Lung microvascular endothelial cell (primary cell): ENCODE measurements at regions not wholly inside any gene's neighbourhood (a gene's known extent, or its start where the extent isn't known, plus 50 kb on each side); places are given as distances from the start of the nearest gene placed in this dataset.
"Not testable (repeated sequence)": the region's sequence is repeated elsewhere in the genome, so short reads cannot be mapped to it uniquely, and the experiment has no call there.

Source experiments
- DNase-seq, 2 donors: peaks; one replicate each; pipeline versions ENCODE4 v3.0.0 to v3.0.0-alpha.2; 2010; ENCODE audit warnings: low read depth in 2 of 2

- DNase-seq, result no peak
Observed at GRCh38 chr11:47928426-47928825, 51.9 kb upstream of the PTPRJ start.

DNA sequence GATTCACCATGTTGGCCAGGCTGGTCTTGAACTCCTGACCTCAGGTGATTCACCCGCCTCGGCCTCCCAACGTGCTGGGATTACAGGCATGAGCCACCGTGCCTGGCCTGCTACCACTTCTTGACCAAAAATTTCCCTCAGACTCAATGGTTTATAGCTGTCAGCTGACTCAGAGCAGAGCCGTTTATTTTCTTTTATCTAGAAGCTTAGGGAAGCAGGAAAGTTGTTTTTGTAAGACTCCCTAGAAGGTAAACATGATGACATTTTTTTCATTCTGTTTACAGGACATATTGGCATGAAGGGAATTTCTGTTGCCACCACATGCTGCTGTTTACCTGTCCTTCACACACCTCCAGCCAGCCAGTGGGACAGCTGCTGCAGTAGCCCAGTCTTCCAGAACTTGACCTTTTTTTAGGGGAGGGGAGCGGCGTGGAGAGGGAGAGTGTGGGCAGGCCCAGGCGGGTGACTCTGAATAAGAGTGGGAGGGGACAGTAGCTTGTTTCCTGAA is 56.1 kb upstream of the PTPRJ start:
- peak in 1 of 2 donors; percentile 37 for DNase-seq

GRCh38 chr11:47923667-47924066 is 56.7 kb upstream of the PTPRJ start:
- DNase-seq, result no peak

GRCh38 chr11:47921080-47921555 is 59.2 kb upstream of the PTPRJ start:
- not testable (repeated sequence) for DNase-seq

GRCh38 chr11:47918882-47919495 is 61.4 kb upstream of the PTPRJ start:
- DNase-seq, result peak in 1 of 2 donors; percentile 51

GRCh38 chr11:47918370-47918690 is 62.0 kb upstream of the PTPRJ start:
- no peak for DNase-seq

- DNase-seq, result peak in 1 of 2 donors; percentile 93
Observed at GRCh38 chr11:47917599-47918369, 62.6 kb upstream of the PTPRJ start.

DNA sequence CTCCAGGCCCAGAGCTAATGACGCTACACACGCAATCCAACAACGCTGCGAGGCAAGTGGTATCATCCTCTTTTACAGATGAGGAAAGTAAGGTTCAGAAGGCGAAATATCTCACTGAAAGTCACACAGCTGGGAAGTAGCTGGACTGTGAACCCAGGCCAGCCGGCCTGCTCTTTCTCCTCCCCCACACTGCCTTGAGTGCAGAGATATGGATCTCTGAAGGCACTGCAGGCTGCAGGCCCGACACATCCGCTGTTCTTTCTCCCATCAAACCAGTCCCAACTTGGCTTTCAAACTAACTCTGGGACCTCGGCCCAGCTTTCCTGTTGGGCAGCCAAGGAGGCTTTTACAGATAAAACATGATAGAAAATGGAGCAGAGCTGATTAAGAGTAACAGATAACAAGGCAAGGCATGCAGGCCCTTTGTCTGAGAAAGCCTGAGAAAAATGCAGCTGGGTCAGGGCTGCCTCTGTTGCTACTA is 64.0 kb upstream of the PTPRJ start:
- peak in 1 of 2 donors; percentile 71 for DNase-seq

- no peak for DNase-seq
Observed at GRCh38 chr11:47915783-47916182, 64.6 kb upstream of the PTPRJ start.

DNA sequence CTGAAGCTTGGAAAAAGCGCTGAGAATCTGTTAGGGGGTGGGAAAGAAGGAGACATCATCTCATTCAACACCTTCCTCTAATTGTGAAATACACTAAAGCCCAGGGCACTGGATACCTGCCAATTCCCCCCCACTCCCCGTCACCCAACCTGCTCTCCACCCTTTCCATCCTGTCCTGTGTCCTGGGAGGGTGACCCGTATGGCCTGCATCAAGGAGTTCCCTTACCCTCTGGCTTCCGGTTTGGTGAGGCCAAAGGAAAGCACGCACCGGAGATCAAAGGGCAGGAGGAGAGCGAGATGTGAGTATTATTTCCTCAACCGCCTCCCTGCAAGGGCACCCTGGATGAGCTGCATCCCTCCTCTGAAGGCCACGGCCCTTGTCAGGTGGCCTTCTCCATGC is 65.0 kb upstream of the PTPRJ start:
- peak in 1 of 2 donors; percentile 60 for DNase-seq

DNA sequence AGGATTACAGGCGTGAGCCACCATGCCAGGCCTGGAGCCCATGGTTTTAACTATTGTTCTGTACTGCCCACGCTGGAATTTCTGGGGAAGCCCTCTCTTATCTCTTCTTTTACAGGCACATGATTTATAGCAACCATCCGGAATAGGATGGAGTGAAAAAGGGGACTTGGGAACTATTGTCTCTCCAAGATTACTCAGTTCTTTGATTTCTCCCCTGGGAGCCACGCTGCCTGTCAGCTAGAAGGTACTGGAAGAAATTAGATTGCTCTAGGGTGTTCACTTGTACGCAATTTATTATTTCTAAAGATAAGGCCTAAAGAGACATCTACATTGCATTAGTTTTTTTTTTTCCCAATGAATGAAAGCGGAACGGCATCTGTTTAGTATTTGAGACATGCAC is 65.6 kb upstream of the PTPRJ start:
- DNase-seq, result peak in 1 of 2 donors; percentile 34

- DNase-seq, result no peak
Observed at GRCh38 chr11:47913529-47914244, 65.5 kb upstream of the NUP160 start.

- no peak for DNase-seq
Observed at GRCh38 chr11:47912843-47913437, 64.8 kb upstream of the NUP160 start.

DNA sequence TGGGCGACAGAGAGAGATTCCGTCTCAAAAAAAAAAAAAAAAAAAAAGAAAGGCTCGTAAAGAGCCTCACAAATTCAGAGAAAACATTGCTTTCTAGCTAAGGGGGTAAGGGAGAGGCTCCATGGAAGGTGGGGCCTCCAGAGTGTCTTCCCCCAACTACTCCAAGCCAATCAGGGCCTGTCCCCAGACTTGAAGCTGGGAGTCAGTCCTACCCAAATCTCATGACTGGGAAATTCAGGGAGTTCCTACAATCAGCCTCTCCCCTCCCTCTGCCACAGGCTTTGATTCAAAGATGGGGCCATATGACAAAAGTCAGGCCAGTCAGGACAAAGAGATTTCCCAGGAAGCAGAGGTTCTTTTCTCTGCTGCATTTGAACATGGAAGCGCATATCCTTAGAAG is 63.0 kb upstream of the NUP160 start:
- no peak for DNase-seq

DNA sequence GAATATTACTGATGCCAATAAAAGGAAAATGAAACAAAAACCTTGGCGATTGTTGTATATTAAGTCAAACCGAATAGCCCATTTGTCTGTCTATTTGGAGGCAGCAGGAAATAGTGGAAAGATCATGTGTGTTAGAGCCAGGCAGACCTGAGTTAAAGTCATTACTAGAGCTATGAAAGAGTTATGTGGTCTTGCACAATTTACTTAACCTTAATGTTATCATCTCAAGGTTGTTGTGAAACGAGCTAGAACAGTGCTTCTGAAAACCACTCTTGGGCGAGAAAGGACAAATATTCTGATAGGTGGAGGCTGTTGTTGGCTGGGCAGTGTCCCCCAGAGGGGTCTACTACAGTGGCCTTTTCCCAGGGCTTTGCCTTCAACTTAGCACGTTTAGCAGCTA is 60.0 kb upstream of the NUP160 start:
- DNase-seq, result peak in 1 of 2 donors; percentile 36

GRCh38 chr11:47907499-47907898 is 59.3 kb upstream of the NUP160 start:
- no peak for DNase-seq

DNA sequence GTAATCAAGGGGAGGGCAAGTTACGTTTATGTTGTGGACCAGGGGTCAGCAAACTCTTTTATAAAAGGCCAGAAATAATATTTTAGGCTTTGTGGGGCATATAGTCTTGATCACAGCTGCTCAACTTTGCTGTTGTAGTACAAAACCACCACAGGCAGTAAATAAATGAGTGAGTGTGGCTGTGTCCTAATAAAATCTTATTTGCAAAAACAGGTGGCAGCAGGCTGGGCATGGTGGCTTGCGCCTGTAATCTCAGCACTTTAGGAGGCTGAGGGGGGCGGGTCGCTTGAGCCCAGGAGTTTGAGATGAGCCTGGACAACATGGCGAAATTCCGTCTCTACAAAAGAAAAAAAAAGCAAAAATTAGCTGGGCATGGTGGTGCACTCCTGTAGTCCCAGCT is 57.9 kb upstream of the NUP160 start:
- DNase-seq, result no peak

DNA sequence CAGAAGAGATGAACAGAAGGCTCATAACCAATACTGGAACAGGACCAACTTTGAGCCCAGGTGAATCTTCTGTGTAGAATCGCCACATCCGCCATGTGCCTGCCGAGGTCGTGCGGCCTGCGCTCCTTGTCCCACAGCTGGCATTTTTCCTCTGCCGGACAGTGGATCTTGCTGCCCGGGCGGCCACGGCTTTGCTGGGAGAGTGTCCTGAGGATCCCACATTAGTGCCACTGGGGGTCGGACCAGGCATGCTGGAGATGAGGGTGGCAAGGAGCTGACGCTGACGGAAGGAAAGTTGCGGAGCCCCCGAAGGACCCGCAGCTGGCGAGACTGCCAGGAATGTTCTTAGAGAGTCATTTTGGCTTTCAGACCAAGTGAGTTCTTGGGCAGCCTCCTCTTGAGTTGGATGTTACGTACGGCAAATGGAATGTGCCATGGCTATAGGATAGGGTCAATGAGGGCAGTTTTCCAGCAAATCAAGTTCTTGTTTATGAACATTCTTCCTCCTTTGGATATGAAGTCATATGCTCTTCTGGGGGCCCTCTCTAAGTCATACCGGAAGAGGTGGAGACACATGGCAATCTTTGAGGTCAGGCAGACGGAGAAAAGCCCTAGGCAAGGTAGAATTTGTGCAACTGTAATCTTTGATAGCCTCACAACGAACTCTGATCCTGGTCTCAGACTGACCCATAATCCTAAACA is 57.4 kb upstream of the NUP160 start:
- DNase-seq, result peak in 1 of 2 donors; percentile 97

- no peak for DNase-seq
Observed at GRCh38 chr11:47904808-47905207, 56.7 kb upstream of the NUP160 start.

GRCh38 chr11:47904048-47904447 is 55.9 kb upstream of the NUP160 start:
- no peak for DNase-seq

- no peak for DNase-seq
Observed at GRCh38 chr11:47899801-47900200, 51.7 kb upstream of the NUP160 start.
